HL-60 (cell line): ENCODE measurements at regions not wholly inside any gene's neighbourhood (a gene's known extent, or its start where the extent isn't known, plus 50 kb on each side); places are given as distances from the start of the nearest gene placed in this dataset.

ENCODE experiments used
- CTCF ChIP-seq: IDR thresholded peaks from one replicate; pipeline ENCODE4 v1.5.1; 2011; ENCODE audit warnings: low read length, control low read depth, inconsistent platforms; ENCODE audit not compliant: insufficient read depth
- REST ChIP-seq: IDR thresholded peaks from 2 replicates; pipeline ENCODE4 v1.6.1; 2012; ENCODE audit warnings: low read depth; ENCODE audit not compliant: insufficient replicate concordance
- SPI1 ChIP-seq: IDR thresholded peaks from 2 replicates; pipeline ENCODE4 v1.6.1; 2012; ENCODE audit warnings: low read depth, mild to moderate bottlenecking, borderline replicate concordance

GRCh38 chrX:57848857-57849256 lies 61.4 kb downstream of the ZXDA start:
- no peak for TF ChIP-seq CTCF
- no peak for TF ChIP-seq REST
- no peak for TF ChIP-seq SPI1
